ENCODE measurements at regions not wholly inside any gene's neighbourhood (a gene's known extent, or its start where the extent isn't known, plus 50 kb on each side); places are given as distances from the start of the nearest gene placed in this dataset.

GRCh38 chr10:130869179-130869841 lies 442.2 kb downstream of the TCERG1L start:
- no peak for DNase-seq (ENCODE audit: low spot score)

GRCh38 chr10:130871406-130871805 lies 440.1 kb downstream of the TCERG1L start:
- DNase-seq (ENCODE audit: low spot score), result no peak

DNA sequence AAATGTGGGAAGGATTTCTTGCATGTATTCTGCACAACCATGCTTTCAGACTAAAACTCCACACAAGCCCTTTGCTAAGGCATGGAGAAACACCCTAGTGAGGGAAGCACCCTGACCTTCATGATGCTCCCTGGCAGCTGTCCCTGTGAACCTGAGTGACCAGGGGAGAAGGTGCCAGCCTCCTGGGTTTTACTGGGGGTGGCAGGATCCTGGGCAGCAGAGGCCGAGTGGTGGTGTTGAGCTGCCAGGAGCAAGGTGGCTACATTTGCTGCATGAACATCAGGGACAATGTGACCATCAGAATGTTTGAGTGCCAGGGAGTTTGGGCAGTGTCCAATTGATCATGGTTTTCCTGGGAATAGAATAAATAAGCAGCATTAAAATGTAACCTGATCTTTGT lies 437.9 kb downstream of the TCERG1L start:
- DNase-seq (ENCODE audit: low spot score), result no peak

GRCh38 chr10:130875116-130875515 lies 436.4 kb downstream of the TCERG1L start:
- no peak for DNase-seq (ENCODE audit: low spot score)

- DNase-seq (ENCODE audit: low spot score), result no peak
Measured at GRCh38 chr10:130875897-130876472, 435.5 kb downstream of the TCERG1L start.

GRCh38 chr10:130877126-130877525 lies 434.4 kb downstream of the TCERG1L start:
- DNase-seq (ENCODE audit: low spot score), result no peak

- DNase-seq (ENCODE audit: low spot score), result no peak
Measured at GRCh38 chr10:130878131-130878530, 433.4 kb downstream of the TCERG1L start.

GRCh38 chr10:130882906-130883305 lies 428.6 kb downstream of the TCERG1L start:
- DNase-seq (ENCODE audit: low spot score), result no peak

DNA sequence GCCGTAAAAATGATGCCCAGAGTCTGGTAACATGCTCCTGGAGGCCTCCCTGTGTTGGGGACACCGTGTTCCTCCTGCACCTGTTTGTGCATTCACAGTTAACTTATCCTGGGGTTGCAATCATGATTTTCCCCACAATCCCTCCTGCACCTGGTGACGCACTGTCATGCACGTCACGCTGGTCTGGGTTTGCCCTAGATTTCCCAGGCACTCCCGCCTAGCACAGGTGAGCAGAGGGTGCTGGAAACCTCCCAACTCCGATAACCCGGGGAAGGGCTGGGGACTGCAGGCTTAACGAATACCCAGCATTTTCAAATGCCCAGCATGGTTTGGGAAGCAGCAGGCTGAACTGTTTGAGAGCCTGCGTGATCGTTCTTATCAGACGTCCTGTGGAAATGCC lies 427.1 kb downstream of the TCERG1L start:
- no peak for DNase-seq (ENCODE audit: low spot score)

- no peak for DNase-seq (ENCODE audit: low spot score)
Measured at GRCh38 chr10:130885021-130885655, 426.4 kb downstream of the TCERG1L start.

DNA sequence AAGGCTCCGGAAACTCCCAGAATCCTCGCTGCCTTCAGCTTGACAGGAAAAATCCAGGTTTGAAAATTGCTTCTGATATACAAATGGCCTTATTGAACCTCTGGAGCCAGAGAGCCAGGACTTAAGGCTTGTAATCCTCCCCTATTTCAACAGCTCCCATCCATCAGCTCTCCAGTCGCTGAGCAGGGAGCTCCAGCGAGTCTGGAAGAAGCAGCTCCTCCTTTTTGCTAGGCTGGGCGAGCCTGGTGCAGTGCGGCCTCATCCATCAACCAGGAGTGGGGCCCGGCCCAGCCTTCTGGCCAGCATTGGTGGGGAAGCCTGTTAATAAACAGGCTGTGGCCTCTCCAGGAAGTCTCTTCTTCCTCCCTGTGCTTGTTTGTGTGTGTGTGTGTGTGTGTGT lies 424.4 kb downstream of the TCERG1L start:
- DNase-seq (ENCODE audit: low spot score), result no peak

DNA sequence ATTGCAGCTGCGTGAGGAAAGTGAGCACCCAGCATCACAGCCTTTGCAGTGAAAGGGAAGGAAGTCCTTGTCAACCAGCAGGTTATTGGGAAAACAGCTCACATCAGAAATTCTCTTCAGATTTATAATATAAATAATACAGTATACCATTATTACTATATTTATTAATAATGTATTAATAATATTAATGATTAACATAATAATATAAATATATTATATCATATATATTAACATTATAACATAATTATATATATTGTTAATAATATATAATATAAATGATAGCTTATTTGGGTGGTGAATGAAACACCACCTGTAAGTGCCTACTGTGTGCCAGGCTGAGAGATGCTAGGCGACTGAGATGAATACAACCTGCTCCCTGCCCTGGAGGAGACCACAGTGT lies 423.0 kb downstream of the TCERG1L start:
- no peak for DNase-seq (ENCODE audit: low spot score)

- DNase-seq (ENCODE audit: low spot score), result no peak
Measured at GRCh38 chr10:130889240-130889639, 422.3 kb downstream of the TCERG1L start.

DNA sequence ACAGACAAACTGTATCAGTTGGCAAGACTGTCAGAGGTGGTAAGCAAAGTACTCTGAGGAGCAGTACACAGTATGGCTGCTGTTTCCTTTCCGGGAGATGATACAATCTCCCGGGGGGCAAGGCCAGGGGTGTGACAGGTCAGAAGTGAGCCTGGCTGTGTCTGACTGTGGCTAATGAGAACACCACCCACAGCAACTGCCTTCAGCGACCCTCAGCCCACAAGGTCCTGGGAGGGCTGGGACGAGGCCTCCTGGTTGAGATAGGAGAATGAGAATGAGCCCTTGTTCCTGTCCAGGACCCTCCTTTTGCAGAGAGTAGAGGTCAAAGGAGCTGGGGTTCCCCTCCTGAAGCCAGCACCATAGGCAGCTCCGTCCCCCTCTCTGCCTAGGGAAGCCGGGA lies 421.7 kb downstream of the TCERG1L start:
- no peak for DNase-seq (ENCODE audit: low spot score)

DNA sequence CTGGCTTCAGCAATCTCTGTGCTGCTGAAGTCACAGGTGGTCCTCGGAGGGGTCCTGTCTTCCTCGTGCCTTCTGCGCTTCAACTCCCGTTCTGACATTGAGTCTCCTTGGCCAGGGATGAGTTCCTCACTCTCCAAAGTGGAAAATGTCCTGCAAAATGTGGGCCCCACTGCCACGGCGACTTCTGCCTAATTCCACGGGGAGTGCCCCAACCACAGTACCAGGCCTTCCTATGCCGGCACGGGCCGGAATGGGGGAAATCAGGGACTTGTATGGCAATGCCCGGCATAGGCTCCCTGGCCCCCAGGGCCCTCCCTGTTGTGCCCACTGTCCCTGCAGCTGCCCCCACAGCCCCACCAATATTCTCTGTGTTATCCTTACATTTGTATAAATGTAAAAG lies 420.5 kb downstream of the TCERG1L start:
- no peak for DNase-seq (ENCODE audit: low spot score)

DNA sequence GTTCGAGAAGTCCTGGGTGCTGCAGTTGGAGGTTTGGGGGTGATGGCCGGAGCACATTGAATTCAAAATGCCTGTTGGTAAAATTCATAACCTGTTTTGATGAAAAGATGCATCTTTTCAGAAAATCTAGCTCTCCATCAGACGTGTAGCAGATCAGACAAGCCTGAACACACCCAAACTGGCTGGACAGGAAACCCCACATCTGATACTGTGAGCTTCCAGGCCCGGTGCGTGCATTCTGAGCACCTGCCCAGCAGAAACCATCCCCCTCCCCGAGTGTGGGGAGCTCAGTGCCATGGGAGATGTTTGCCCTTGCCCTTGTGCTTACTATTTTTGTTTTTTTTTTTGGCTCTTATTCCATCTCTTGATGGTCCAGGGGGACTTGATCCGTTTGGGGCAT lies 417.1 kb downstream of the TCERG1L start:
- no peak for DNase-seq (ENCODE audit: low spot score)

- DNase-seq (ENCODE audit: low spot score), result no peak
Measured at GRCh38 chr10:130895161-130895560, 416.4 kb downstream of the TCERG1L start.

DNA sequence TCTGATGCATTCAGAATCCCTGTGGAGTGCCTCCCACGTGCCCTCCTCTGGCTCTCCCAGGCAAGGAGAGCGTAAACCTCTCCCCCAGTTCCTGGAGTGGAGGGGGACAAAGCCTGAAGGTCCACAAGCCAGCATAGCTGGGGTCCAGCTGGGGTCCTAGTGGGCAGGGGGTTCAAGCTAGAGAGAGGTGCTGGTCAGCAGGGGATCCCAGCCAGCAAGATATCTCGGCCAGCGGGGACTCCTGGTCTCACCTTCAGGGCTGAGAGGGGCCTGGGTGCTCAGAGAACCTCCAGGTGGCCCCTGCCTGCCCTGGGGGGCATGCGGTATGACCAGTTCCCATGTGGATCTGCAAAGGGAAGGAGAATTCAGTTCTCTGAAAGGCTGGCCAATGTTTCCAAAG lies 413.7 kb downstream of the TCERG1L start:
- no peak for DNase-seq (ENCODE audit: low spot score)

GRCh38 chr10:130898381-130898780 lies 413.1 kb downstream of the TCERG1L start:
- DNase-seq (ENCODE audit: low spot score), result no peak

GRCh38 chr10:130899856-130900255 lies 411.7 kb downstream of the TCERG1L start:
- no peak for DNase-seq (ENCODE audit: low spot score)

DNA sequence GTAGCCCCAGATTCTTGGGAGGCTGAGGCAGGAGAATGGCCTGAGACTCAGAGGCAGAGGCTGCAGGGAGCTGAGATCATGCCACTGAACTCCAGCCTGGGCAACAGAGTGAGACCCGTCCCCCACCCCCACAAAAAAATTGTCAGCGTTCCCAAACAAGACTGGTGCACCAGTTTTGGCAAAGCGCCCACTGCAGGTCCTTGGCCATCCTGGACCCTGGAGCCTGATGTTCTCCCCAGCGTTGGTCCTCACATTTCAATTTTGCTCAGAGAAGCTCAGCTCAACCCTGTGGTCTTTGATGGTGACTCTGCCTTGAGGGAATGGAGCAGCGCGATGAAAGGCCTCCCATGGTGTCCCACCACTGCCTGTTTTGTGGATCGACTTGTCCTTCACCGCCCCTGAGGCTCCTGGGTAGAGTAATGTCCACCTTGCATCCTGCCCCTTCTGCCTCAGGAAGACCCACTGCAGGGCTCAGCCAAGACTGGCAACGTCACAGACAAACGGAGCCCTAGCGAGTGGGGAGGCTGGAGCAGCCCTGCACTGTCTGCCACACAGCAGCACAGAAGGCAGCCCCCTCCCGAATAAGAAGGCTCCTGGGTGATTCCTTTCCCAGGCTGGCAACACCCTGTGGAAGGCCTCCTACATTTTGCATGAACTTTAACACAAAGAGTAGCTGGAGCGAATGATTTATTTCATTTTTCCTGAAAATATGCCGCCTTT lies 410.9 kb downstream of the TCERG1L start:
- DNase-seq (ENCODE audit: low spot score), result no peak

- no peak for DNase-seq (ENCODE audit: low spot score)
Measured at GRCh38 chr10:130901311-130902165, 410.0 kb downstream of the TCERG1L start.

All from LoVo (cell line).